Type B pancreatic cell (in vitro differentiated cells): ENCODE measurements at regions not wholly inside any gene's neighbourhood (a gene's known extent, or its start where the extent isn't known, plus 50 kb on each side); places are given as distances from the start of the nearest gene placed in this dataset.

Experiments used
- DNase-seq: peaks from one replicate; pipeline ENCODE4 v3.0.0; 2021; ENCODE audit warnings: mixed read lengths; ENCODE audit not compliant: unreplicated experiment; ENCODE audit errors: extremely low spot score
- H3K27ac Mint-ChIP-seq: 2 replicates; pipeline ENCODE4 v1.8.0; 2021; ENCODE audit warnings: mild to moderate bottlenecking, mixed read lengths
- H3K27me3 Mint-ChIP-seq: 2 replicates; pipeline ENCODE4 v1.8.0; 2021; ENCODE audit warnings: mixed read lengths
- H3K36me3 Mint-ChIP-seq: 2 replicates; pipeline ENCODE4 v1.8.0; 2021; ENCODE audit warnings: mixed read lengths
- H3K4me1 Mint-ChIP-seq: one replicate; pipeline ENCODE4 v1.8.0; 2021; ENCODE audit warnings: mixed read lengths; ENCODE audit not compliant: unreplicated experiment
- H3K4me3 Mint-ChIP-seq: 2 replicates; pipeline ENCODE4 v1.8.0; 2021; ENCODE audit warnings: mild to moderate bottlenecking, mixed read lengths
- H3K9me3 Mint-ChIP-seq: 2 replicates; pipeline ENCODE4 v1.8.0; 2021; ENCODE audit warnings: mixed read lengths
- TF ChIP-seq, protein P1 (sequence below): fragments of 200-600 bp; sonication (generic); conservative IDR thresholded peaks from 2 replicates; pipeline ENCODE4 v1.5.0; 2021; ENCODE audit warnings: antibody characterized with exemption, mild to moderate bottlenecking

DNA sequence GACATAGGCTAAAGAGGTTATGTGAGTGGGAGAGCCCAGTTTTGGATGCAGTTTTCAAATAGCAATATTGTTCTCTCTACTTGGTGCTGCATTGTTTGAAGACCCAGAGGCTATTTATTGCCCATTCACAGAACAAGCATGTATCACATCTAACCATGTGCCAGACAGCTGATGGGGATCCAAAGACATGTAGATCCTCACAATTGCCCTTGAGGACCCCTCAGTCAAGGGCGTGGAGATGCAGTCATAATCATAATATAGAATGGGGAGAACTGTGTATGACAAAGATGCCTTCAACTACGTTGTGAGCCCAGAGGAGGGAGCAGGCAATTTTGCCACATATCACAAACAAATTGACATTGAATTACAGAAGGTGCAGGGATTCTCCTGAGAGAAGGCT, 70.5 kb downstream of the NHLRC3 start:
- Mint-ChIP-seq H3K9me3 (no peaks in the 10 kb centered on the region), H3K4me3 (no peak overlapping the region), H3K27ac (no peak overlapping the region), H3K36me3 (no peaks in the 10 kb centered on the region), H3K27me3 (peaks cover 11% of the 10 kb centered on the region), H3K4me1 (no peaks in the 10 kb centered on the region)
- TF ChIP-seq, protein P1, sequence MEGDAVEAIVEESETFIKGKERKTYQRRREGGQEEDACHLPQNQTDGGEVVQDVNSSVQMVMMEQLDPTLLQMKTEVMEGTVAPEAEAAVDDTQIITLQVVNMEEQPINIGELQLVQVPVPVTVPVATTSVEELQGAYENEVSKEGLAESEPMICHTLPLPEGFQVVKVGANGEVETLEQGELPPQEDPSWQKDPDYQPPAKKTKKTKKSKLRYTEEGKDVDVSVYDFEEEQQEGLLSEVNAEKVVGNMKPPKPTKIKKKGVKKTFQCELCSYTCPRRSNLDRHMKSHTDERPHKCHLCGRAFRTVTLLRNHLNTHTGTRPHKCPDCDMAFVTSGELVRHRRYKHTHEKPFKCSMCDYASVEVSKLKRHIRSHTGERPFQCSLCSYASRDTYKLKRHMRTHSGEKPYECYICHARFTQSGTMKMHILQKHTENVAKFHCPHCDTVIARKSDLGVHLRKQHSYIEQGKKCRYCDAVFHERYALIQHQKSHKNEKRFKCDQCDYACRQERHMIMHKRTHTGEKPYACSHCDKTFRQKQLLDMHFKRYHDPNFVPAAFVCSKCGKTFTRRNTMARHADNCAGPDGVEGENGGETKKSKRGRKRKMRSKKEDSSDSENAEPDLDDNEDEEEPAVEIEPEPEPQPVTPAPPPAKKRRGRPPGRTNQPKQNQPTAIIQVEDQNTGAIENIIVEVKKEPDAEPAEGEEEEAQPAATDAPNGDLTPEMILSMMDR = no peak
- DNase-seq = no peak

DNA sequence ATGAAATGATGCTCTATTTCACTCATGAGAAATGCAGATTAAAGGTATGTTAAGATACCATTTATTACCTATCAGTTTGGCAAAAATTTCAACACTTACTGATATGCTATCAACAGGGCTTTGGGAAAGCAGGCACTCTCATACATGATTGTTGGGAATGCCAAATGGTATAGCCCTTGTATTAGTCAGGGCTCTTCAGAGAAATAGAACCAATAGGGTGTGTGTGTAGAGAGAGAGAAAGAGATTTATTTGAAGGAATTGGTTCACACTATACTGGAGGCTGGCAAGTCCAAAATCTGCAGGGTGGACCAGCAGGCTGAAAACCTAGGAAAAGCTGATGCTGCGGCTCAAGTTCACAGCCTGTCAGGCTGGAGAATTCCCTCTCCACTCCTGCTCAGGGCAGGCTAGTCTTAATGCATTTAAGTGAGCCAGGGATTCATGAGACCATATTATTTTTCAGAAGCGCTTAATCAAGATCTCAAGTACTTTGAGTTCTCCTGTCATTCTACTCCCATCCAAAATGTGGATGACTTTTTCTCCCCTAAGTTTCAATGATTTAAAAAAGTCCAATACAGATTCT, 72.4 kb downstream of the NHLRC3 start:
- TF ChIP-seq, protein P1 = no peak
- Mint-ChIP-seq H3K4me1 (no peaks in the 10 kb centered on the region), H3K4me3 (no peak overlapping the region), H3K36me3 (no peaks in the 10 kb centered on the region), H3K27ac (no peak overlapping the region), H3K27me3 (peaks cover 11% of the 10 kb centered on the region), H3K9me3 (no peaks in the 10 kb centered on the region)
- DNase-seq = no peak

DNA sequence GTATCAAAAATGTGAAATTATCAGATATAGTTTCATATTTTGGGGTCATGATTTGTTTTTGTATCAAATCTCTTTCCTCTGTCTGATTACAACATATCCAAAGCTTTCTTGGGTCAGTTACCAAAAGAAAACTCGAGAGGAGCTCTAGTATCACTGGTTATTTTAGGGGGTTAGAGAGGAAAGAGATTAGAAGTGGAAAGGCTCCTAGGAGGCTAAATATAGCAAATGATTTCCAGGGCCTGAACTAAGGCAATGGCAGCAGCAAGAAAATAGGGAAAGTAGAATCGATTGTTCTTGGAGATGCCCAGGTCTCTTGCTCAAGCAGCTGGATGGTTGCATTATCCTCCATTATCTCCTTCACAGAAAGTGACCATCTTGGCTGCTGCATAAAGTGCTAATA, 72.9 kb downstream of the NHLRC3 start:
- no peak overlapping the region for H3K27ac Mint-ChIP-seq
- no peak for DNase-seq
- no peaks in the 10 kb centered on the region for H3K36me3 Mint-ChIP-seq
- H3K4me1 Mint-ChIP-seq = no peaks in the 10 kb centered on the region
- no peak overlapping the region for H3K4me3 Mint-ChIP-seq
- TF ChIP-seq, protein P1 = no peak
- peaks cover 11% of the 10 kb centered on the region for H3K27me3 Mint-ChIP-seq
- no peaks in the 10 kb centered on the region for H3K9me3 Mint-ChIP-seq

DNA sequence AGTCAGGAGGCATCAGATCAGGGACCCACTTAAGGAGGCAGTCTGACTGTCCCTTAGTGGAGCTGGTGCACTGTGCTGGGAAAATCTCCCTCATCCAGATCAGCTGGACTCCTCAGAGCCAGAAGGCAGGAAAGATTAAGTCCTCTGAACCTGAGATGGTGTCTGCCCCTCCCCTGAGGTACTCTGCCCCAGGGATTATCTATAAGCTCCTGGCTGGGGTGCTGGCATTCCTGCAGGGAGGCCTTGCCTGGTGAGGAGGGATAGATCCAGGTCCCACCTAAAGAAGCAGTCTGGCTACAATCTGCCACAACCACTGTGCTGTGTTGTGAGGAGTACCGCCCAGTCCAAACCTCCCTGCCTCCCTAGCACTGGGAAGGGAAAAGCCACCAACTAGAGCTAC, 81.2 kb downstream of the NHLRC3 start:
- Mint-ChIP-seq H3K9me3 (peaks cover 7% of the 10 kb centered on the region), H3K27me3 (peaks cover 11% of the 10 kb centered on the region), H3K36me3 (no peaks in the 10 kb centered on the region), H3K4me3 (no peak overlapping the region), H3K4me1 (no peaks in the 10 kb centered on the region), H3K27ac (no peak overlapping the region)
- no peak for DNase-seq
- TF ChIP-seq, protein P1 = no peak

DNA sequence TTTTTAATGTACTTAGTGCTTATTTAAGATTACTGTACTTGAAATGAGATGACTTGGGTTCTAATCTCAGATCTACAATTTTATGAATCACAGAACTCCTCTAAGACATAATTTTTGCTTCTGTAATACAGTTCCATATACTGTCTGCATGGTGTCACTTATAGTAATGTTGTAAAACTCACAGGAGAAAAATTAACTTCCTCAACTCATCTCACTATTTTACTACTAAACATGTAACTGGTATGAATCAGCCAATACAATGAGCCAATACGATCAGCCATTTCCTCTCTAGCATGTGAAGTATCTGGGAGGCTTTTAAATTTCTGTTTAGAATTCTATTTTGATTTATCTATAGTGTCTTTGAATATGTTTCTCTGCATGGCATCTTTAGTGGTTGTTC, 85.3 kb downstream of the NHLRC3 start:
- Mint-ChIP-seq H3K27ac (no peak overlapping the region), H3K36me3 (no peaks in the 10 kb centered on the region), H3K27me3 (no peaks in the 10 kb centered on the region), H3K4me3 (no peak overlapping the region), H3K4me1 (no peaks in the 10 kb centered on the region), H3K9me3 (peaks cover 2% of the 10 kb centered on the region)
- no peak for DNase-seq
- TF ChIP-seq, protein P1 = no peak

DNA sequence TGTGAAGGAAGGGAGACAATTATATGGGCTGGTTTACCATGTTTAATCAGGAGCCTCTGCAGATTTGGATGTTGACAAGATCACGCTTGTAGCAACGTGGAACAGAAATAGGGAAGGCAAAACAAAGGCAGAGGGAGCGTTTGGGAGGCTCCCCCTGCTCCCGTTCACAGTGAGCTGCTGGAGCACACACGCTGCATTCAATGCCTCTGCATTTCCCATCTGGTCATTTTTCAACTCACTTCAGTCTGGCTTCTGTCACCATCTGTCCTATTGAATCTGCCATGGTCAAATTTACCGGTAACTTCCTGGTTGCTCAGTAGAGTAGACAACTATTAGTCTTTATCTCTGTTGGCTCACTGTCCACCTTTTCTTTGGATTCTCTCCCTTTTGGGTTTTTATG, 91.0 kb downstream of the NHLRC3 start:
- TF ChIP-seq, protein P1 = no peak
- peaks cover 4% of the 10 kb centered on the region for H3K9me3 Mint-ChIP-seq

More for the DNA sequence above, 91.0 kb downstream of the NHLRC3 start:
- H3K36me3 Mint-ChIP-seq = no peaks in the 10 kb centered on the region
- H3K4me3 Mint-ChIP-seq = no peak overlapping the region
- H3K27me3 Mint-ChIP-seq = no peaks in the 10 kb centered on the region
- no peak for DNase-seq
- H3K27ac Mint-ChIP-seq = no peak overlapping the region
- no peaks in the 10 kb centered on the region for H3K4me1 Mint-ChIP-seq
